ENCODE measurements at regions not wholly inside any gene's neighbourhood (a gene's known extent, or its start where the extent isn't known, plus 50 kb on each side); places are given as distances from the start of the nearest gene placed in this dataset.

DNA sequence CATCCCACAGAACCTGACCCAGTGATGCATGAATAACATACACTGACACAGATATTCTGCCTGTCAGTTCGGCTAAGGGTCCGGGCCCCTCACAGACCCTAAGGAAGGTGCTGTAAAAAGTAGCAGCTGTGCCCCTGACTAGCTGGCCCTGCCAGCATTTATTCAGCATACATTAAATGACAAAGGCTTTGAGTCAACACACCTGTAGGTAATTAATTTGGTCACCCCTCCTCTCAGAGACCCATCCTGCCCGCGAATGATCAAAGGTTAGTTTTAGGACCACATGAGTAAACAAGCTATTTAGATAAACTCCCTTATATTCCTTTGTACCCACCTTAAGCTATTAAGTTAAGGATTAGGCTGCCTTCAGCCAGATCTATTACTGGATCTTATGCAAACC, 429.0 kb upstream of the NWD2 start:
- Histone ChIP-seq H3K4me3 (replicated peaks in 1 of 3; ENCODE audit: low read depth in 2 of 3, low read length in 3 of 3) (no peak overlapping the region), H3K36me3 (replicated peaks in 1 of 2; ENCODE audit: control insufficient read depth in 1 of 2, insufficient read depth in 2 of 2, low read length in 2 of 2) (no peaks in the 10 kb centered on the region), H3K4me2 (replicated peaks; ENCODE audit: extremely low read depth, low read length, poor library complexity, severe bottlenecking) (no peak overlapping the region), H4K20me1 (ENCODE audit: insufficient read depth, low read length) (no peaks in the 10 kb centered on the region), H3K27me3 (ENCODE audit: control insufficient read depth in 2 of 2, insufficient read depth in 2 of 2, low read length in 2 of 2) (no peaks in the 10 kb centered on the region), H3K27ac (ENCODE audit: low read depth in 1 of 2, low read length in 2 of 2) (no peak overlapping the region), H3K9ac (ENCODE audit: insufficient read depth, low read length, poor library complexity, severe bottlenecking) (no peak overlapping the region), H3K4me1 (ENCODE audit: control insufficient read depth in 1 of 2, insufficient read depth in 2 of 2, low read length in 2 of 2) (no peaks in the 10 kb centered on the region), H3K9me3 (replicated peaks in 1 of 2; ENCODE audit: control insufficient read depth in 1 of 2, insufficient read depth in 1 of 2, low read length in 2 of 2) (no peaks in the 10 kb centered on the region), H2AFZ (ENCODE audit: insufficient read depth, low read depth, low read length, poor library complexity, severe bottlenecking) (no peak overlapping the region), H3K79me2 (ENCODE audit: insufficient read depth, low read length) (no peaks in the 10 kb centered on the region)
- no peak overlapping the region for H3K4me3 Mint-ChIP-seq
- H3K27ac Mint-ChIP-seq, result no peak overlapping the region
- no peaks in the 10 kb centered on the region for H3K4me1 Mint-ChIP-seq
- WGBS (ENCODE audit: insufficient coverage), result 100% methylated on average over 2 of the region's 4 CpGs
- H3K27me3 Mint-ChIP-seq (ENCODE audit: low read depth in 3 of 3), result peaks cover 0 to 1% (median 0%) of the 10 kb centered on the region in 3 donors
- H3K9me3 Mint-ChIP-seq, result peaks cover 0 to 6% (median 0%) of the 10 kb centered on the region in 7 donors
- no peaks in the 10 kb centered on the region for H3K36me3 Mint-ChIP-seq
- intact Hi-C loops (cut with micrococcal nuclease), result no loop called here
- no peak for DNase-seq
- no peak for TF ChIP-seq CTCF (IDR thresholded peaks at IDR 0.05)

DNA sequence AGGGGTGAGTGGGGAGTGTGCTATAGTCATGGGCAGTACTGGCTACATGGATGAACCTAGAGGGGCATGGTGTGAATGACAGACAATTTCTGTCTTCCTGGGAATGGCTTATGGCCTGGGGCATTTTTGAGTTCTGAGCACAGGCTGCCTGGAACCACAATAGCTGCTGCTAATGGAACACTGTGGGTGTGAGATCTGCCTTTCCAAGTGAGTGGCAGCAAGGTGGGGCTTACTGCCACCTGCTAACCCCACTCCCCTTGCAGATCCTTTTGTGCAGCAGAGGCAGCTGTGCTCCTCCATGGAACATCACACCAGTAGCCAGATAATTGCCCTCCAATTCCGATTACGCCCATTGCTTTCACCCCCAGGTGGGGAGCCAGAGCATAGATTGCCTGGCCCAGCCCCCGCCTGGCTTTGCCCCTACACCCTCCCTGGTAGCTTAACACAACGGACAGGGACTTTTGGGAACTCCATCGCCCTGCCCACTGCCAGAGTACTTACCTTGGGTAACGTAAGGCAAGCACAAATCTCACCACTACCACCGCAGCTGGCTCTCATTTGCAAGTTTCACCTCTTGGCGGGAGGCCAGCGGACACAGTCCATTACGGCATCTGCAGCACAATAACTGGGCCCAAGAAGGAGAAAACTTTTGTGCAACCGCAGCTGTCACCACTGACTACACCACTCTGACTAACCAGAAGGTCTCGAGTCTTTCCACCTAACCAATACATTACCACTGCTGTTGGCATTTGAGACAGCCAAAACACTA, 421.2 kb upstream of the NWD2 start:
- intact Hi-C loops (cut with micrococcal nuclease), result no loop called here
- no peaks in the 10 kb centered on the region for H4K20me1 ChIP-seq (ENCODE audit: insufficient read depth, low read length)
- Mint-ChIP-seq H3K36me3 (no peaks in the 10 kb centered on the region), H3K4me1 (no peaks in the 10 kb centered on the region), H3K27ac (no peak overlapping the region), H3K27me3 (ENCODE audit: low read depth in 3 of 3) (peaks cover 0 to 1% (median 0%) of the 10 kb centered on the region in 3 donors), H3K9me3 (peaks cover 0 to 13% (median 5%) of the 10 kb centered on the region in 7 donors), H3K4me3 (no peak overlapping the region)
- no peak overlapping the region for H3K27ac ChIP-seq (ENCODE audit: low read depth in 1 of 2, low read length in 2 of 2)
- H3K4me2 ChIP-seq (replicated peaks; ENCODE audit: extremely low read depth, low read length, poor library complexity, severe bottlenecking), result no peak overlapping the region
- no peaks in the 10 kb centered on the region for H3K4me1 ChIP-seq (ENCODE audit: control insufficient read depth in 1 of 2, insufficient read depth in 2 of 2, low read length in 2 of 2)
- H3K9me3 ChIP-seq (replicated peaks in 1 of 2; ENCODE audit: control insufficient read depth in 1 of 2, insufficient read depth in 1 of 2, low read length in 2 of 2), result peaks cover 0 to 3% of the 10 kb centered on the region in 2 donors
- H3K9ac ChIP-seq (ENCODE audit: insufficient read depth, low read length, poor library complexity, severe bottlenecking), result no peak overlapping the region
- no peak overlapping the region for H2AFZ ChIP-seq (ENCODE audit: insufficient read depth, low read depth, low read length, poor library complexity, severe bottlenecking)
- H3K27me3 ChIP-seq (ENCODE audit: control insufficient read depth in 2 of 2, insufficient read depth in 2 of 2, low read length in 2 of 2), result no peaks in the 10 kb centered on the region
- no peak for TF ChIP-seq CTCF (IDR thresholded peaks at IDR 0.05)
- no peak for DNase-seq
- WGBS (ENCODE audit: insufficient coverage), result 96% methylated on average over 10 of the region's 12 CpGs
- H3K79me2 ChIP-seq (ENCODE audit: insufficient read depth, low read length), result no peaks in the 10 kb centered on the region
- no peak overlapping the region for H3K4me3 ChIP-seq (replicated peaks in 1 of 3; ENCODE audit: low read depth in 2 of 3, low read length in 3 of 3)
- H3K36me3 ChIP-seq (replicated peaks in 1 of 2; ENCODE audit: control insufficient read depth in 1 of 2, insufficient read depth in 2 of 2, low read length in 2 of 2), result no peaks in the 10 kb centered on the region
